Spleen (tissue), 11 donors: ENCODE measurements at regions not wholly inside any gene's neighbourhood (a gene's known extent, or its start where the extent isn't known, plus 50 kb on each side); places are given as distances from the start of the nearest gene placed in this dataset.

ENCODE experiments used
- DNase-seq: peaks from one replicate; pipeline ENCODE4 v3.0.0-alpha.2; 2020
- H3K27ac ChIP-seq, 8 donors: fragments of 200-600 bp; sonication (generic) in 7 of 8; 1 replicate in 4 of 8; 2 replicates in 4 of 8; pipeline versions ENCODE4 v1.5.0 to v1.8.0; 2016 to 2021; ENCODE audit warnings: inconsistent platforms in 4 of 8, mild to moderate bottlenecking in 4 of 8, moderate library complexity in 1 of 8
- H3K27me3 ChIP-seq, 7 donors: fragments of 200-600 bp; sonication (generic) in 6 of 7; replicated peaks in 1 of 7; 1 replicate in 4 of 7; 2 replicates in 3 of 7; pipeline versions ENCODE4 v1.5.0 to v1.8.0; 2016 to 2021; ENCODE audit warnings: inconsistent platforms in 3 of 7, mild to moderate bottlenecking in 1 of 7
- H3K36me3 ChIP-seq, 6 donors: fragments of 200-600 bp; sonication (generic) in 5 of 6; 1 replicate in 4 of 6; 2 replicates in 2 of 6; pipeline versions ENCODE4 v1.5.0 to v1.8.0; 2016 to 2021; ENCODE audit warnings: inconsistent platforms in 2 of 6
- H3K4me1 ChIP-seq, 6 donors: fragments of 200-600 bp; sonication (generic) in 5 of 6; 1 replicate in 3 of 6; 2 replicates in 3 of 6; pipeline versions ENCODE4 v1.5.0 to v1.8.0; 2016 to 2021; ENCODE audit warnings: inconsistent platforms in 3 of 6
- H3K4me3 ChIP-seq, 8 donors: fragments of 200-600 bp; sonication (generic) in 7 of 8; 1 replicate in 4 of 8; 2 replicates in 4 of 8; pipeline versions ENCODE4 v1.5.0 to v1.8.0; 2016 to 2021; ENCODE audit warnings: inconsistent platforms in 4 of 8, mild to moderate bottlenecking in 4 of 8, moderate library complexity in 2 of 8
- H3K9me3 ChIP-seq, 8 donors: fragments of 200-600 bp; sonication (generic) in 7 of 8; 1 replicate in 4 of 8; 2 replicates in 4 of 8; pipeline versions ENCODE4 v1.5.0 to v1.8.0; 2016 to 2021; ENCODE audit warnings: inconsistent platforms in 4 of 8
- CTCF ChIP-seq, 11 experiments: fragments of 200-600 bp in 7 of 11; fragments of 450-650 bp in 4 of 11; sonication (generic) in 4 of 11; IDR thresholded peaks in 8 of 11; conservative IDR thresholded peaks in 3 of 11; 1 replicate in 7 of 11; 2 replicates in 4 of 11; pipeline versions ENCODE4 v1.4.0 to v1.8.0; 2016 to 2021; ENCODE audit warnings: antibody characterized with exemption in 11 of 11, inconsistent platforms in 4 of 11, mild to moderate bottlenecking in 1 of 11
- POLR2A ChIP-seq, 3 donors: fragments of 450-650 bp; IDR thresholded peaks; one replicate each; pipeline ENCODE4 v1.5.1; 2017; ENCODE audit warnings: antibody characterized with exemption in 3 of 3, mild to moderate bottlenecking in 1 of 3
- POLR2AphosphoS5 ChIP-seq, 3 donors: sonication (generic); formaldehyde crosslinking; IDR thresholded peaks; one replicate each; pipeline ENCODE4 v1.5.1; 2017; ENCODE audit warnings: antibody characterized with exemption in 3 of 3
- WGBS, 5 donors: extraction: QIAGEN DNeasy Blood & Tissue Kit in 3 of 5; methylation state at CpG; one replicate each; pipeline versions ENCODE4 v1.1.5 to v1.1.7; 2013 to 2018; 5-methylcytosine and 5-hydroxymethylcytosine counted together
- intact Hi-C: fragments of 100-400 bp; cut with DNase I; formaldehyde crosslinking; loops from one replicate; pipeline ENCODE4 v1.15.0; 2023; ENCODE audit warnings: low total_unique reads
- donor health status: healthy with polysubstance abuse.
- donor health status: DM: no; HTN: no; CAD: no; lungs with moderate emphysema.
- donor health status: DM: no; HTN: no; CAD: no.
- donor health status: Bipolar disorder and iron deficiency.
- donor health status: healthy.
- donor health status: DM: no; HTN: no; CAD: no.
- donor health status: DM: yes; HTN: yes; CAD: no.

DNA sequence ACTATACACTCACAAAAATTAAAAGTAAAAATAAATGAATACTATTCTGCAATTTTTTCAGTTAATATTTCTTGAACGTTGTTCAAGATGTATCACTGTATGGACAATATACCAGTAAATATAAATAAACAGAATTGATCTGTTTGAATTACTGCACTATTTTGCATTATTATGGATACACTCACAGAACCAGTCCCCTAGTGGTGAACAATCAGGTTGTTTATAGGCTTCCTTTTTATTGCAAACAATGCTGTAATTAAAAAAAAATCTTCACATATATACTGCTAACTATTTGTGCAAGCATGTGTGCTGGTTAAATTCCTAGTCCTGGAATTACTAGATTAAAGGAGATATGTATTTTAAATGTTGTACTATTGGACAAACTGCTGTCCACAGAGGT lies 306.0 kb downstream of the FBXO15 start:
- H3K27me3 ChIP-seq = peaks cover 0 to 17% (median 4%) of the 10 kb centered on the region in 7 donors
- DNase-seq = no peak
- H3K27ac ChIP-seq = no peak overlapping the region
- WGBS, 5 donors = 71 to 94% (median 78%) methylated on average over 1 of the region's 1 CpG
- H3K9me3 ChIP-seq = no peaks in the 10 kb centered on the region
- intact Hi-C loops = no loop called here
- H3K4me1 ChIP-seq = peaks cover 0 to 5% (median 2%) of the 10 kb centered on the region in 6 donors
- H3K36me3 ChIP-seq = no peaks in the 10 kb centered on the region
- TF ChIP-seq POLR2A (IDR thresholded peaks at IDR 0.05) (no peak), POLR2AphosphoS5 (IDR thresholded peaks at IDR 0.05) (no peak), CTCF (IDR thresholded peaks at IDR 0.05 in 8 of 11, conservative IDR thresholded peaks at IDR 0.05 in 3 of 11) (no peak)
- no peak overlapping the region for H3K4me3 ChIP-seq

DNA sequence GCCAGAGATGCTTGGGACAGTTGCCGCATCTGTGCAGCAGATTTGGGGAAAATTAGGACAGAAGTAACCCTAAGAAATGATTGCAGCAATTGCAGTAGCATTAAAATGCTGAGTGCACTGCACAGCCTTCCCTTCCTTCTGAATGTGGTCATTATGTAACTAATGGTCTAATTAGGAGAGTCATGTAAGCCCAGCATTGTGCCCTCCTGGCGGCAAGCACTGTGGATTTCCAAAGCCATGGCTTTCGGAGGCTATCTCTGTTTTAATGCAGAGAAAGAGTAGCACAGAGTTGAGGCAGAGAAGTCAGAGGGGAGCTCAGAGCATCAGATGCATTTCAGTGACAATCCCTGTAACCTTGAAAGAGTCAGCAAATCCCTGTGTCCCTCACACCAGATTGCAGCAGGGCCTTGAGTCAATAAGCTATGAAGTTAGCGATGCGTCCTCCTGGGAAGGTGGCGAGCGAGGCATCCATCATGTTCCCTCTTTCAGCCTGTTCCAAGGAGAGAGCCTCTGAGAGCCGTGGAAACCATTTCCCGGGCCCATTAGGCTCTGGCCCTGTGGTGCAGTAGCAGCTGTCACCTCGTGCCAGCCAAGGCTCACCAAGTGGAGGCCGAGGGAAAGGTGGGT lies 307.2 kb downstream of the FBXO15 start:
- peaks cover 0 to 5% (median 2%) of the 10 kb centered on the region in 6 donors for H3K4me1 ChIP-seq
- DNase-seq = no peak
- H3K27me3 ChIP-seq = peaks cover 0 to 17% (median 4%) of the 10 kb centered on the region in 7 donors
- no peaks in the 10 kb centered on the region for H3K36me3 ChIP-seq
- 81 to 90% (median 85%) methylated on average over 11 of the region's 11 CpGs for WGBS, 5 donors
- no peak for TF ChIP-seq CTCF (IDR thresholded peaks at IDR 0.05 in 8 of 11, conservative IDR thresholded peaks at IDR 0.05 in 3 of 11)
- no peak for TF ChIP-seq POLR2AphosphoS5 (IDR thresholded peaks at IDR 0.05)
- TF ChIP-seq POLR2A (IDR thresholded peaks at IDR 0.05) = no peak
- intact Hi-C loops = no loop called here
- no peaks in the 10 kb centered on the region for H3K9me3 ChIP-seq
- no peak overlapping the region for H3K4me3 ChIP-seq
- no peak overlapping the region for H3K27ac ChIP-seq

- no peaks in the 10 kb centered on the region for H3K9me3 ChIP-seq
- TF ChIP-seq CTCF (IDR thresholded peaks at IDR 0.05 in 8 of 11, conservative IDR thresholded peaks at IDR 0.05 in 3 of 11) = no peak
- no peak for TF ChIP-seq POLR2A (IDR thresholded peaks at IDR 0.05)
- TF ChIP-seq POLR2AphosphoS5 (IDR thresholded peaks at IDR 0.05) = no peak
- no peaks in the 10 kb centered on the region for H3K36me3 ChIP-seq
- intact Hi-C loops = loop anchor here (5.0 kb wide), 1 partner anchor 1077 kb away; no protein-coding TSS in a partner anchor
- WGBS, 5 donors = 40 to 85% (median 61%) methylated on average over 4 of the region's 4 CpGs
- H3K27ac ChIP-seq = no peak overlapping the region
- peaks cover 0 to 14% (median 4%) of the 10 kb centered on the region in 7 donors for H3K27me3 ChIP-seq
- H3K4me3 ChIP-seq = no peak overlapping the region
- peaks cover 0 to 5% (median 2%) of the 10 kb centered on the region in 6 donors for H3K4me1 ChIP-seq
- no peak for DNase-seq
These were observed 308.2 kb downstream of the FBXO15 start for GRCh38 chr18:73839441-73839840.

- peaks cover 0 to 1% (median under 1%) of the 10 kb centered on the region in 7 donors for H3K27me3 ChIP-seq
- no peak overlapping the region for H3K27ac ChIP-seq
- H3K36me3 ChIP-seq = no peaks in the 10 kb centered on the region
- no peak overlapping the region for H3K4me3 ChIP-seq
- no peak for DNase-seq
- H3K9me3 ChIP-seq = no peaks in the 10 kb centered on the region
- peaks cover 0 to 5% (median 2%) of the 10 kb centered on the region in 6 donors for H3K4me1 ChIP-seq
- TF ChIP-seq POLR2AphosphoS5 (IDR thresholded peaks at IDR 0.05) = no peak
- TF ChIP-seq CTCF (IDR thresholded peaks at IDR 0.05 in 8 of 11, conservative IDR thresholded peaks at IDR 0.05 in 3 of 11) = no peak
- TF ChIP-seq POLR2A (IDR thresholded peaks at IDR 0.05) = no peak
- intact Hi-C loops = loop anchor here (5.0 kb wide), 1 partner anchor 1076 kb away; no protein-coding TSS in a partner anchor
These were observed 309.5 kb downstream of the FBXO15 start for GRCh38 chr18:73838107-73838506.
